HG03039 (cell line): ENCODE measurements at regions not wholly inside any gene's neighbourhood (a gene's known extent, or its start where the extent isn't known, plus 50 kb on each side); places are given as distances from the start of the nearest gene placed in this dataset.
"Not testable (repeated sequence)": the region's sequence is repeated elsewhere in the genome, so short reads cannot be mapped to it uniquely, and the experiment has no call there.

Experiments used
- ATAC-seq: cut with Tn5 transposase; IDR thresholded peaks from one replicate; pipeline ENCODE4 v1.9.1; 2021; ENCODE audit warnings: mild to moderate bottlenecking, moderate library complexity; ENCODE audit not compliant: unreplicated experiment

DNA sequence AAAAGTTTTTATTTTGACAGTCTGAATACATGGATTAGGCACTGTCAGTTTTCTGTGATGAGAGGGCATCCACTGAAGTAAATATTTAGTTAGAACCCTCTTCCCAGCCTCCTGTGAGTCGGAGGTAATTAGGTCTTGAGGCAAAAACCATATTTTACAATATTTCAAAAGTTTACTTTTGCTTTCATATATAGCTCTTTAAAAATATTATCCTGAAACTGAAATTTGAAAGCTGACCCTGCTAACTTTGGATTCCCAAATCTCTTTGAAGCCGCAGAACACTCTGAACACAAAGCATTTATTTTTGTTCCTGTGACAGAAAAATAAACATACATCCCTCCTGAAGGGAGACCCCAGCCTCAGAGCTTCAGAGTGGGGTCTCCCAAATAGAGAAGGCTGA is 317.4 kb downstream of the KIF20B start:
- no peak for ATAC-seq

- no peak for ATAC-seq
These were observed 319.1 kb downstream of the KIF20B start for GRCh38 chr10:90020506-90020905.

DNA sequence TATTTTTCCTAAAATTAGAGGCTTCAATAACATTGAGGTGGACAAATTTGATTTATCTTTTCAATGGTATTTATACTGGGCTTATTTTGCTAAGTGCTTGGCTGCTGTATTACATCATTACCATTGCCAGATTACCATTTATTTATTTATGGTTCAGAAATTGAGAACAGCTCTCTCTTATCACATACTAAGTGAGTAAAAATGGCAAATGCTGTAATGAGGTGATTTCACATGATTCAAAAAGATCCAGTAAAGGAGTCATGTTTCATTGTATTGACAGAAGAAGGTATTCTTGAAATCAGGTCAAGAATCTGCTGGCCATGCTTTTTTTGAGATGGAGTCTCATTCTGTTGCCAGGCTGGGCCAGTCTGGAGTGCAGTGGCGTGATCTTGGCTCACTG is 322.6 kb downstream of the KIF20B start:
- ATAC-seq: no peak

DNA sequence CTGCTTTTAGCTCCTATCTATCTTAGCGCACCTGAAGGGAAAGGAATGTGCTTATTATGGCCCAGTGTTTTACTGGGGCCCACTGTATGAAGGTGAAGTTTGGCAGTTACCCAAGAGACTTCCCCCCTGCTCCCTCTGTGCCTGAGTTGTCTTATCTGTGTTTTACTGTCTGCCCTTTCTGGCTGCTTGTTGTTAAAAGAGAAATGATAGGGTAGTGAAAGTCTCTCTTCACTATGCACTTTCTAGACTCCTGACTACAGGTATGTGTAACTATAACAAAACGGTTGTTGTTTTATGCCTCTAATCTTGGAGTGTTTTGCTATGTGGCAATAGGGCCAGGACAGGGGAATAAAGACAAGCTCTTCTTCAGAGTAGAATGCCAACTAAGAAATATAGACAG is 326.9 kb downstream of the KIF20B start:
- no peak for ATAC-seq

DNA sequence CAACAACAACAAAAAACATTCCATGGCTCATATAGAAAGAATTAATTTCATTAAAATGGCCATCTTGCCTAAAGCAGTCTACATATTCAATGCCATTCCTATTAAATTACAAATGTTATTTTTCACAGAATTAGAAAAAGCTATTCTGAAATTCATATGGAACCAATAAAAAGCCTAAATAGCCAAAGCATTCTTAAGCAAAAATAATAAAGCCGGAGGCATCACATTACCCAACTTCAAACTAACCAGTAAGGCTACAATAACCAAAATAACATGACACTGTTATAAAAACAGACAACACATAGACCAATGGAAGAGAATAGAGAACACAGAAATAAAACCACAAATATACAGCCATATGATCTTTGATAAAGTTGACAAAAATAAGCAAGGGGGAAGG is 330.4 kb downstream of the KIF20B start:
- ATAC-seq: no peak

DNA sequence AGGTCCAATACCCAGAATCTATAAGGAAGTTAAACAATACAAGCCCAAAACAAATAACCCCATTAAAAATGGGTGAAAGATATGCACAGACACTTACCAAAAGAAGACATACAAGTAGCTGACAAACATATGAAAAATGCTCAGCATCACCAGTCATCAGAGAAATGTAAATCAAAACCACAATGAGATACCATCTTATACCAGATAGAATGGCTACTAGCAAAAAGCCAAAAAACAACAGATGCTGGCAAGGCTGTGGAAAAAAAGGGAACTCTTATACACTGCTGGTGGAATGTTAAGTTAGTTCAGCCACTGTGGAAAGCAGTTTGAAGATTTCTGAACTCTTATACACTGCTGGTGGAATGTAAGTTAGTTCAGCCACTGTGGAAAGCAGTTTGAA is 331.1 kb downstream of the KIF20B start:
- ATAC-seq: no peak

- ATAC-seq: not testable (repeated sequence)
These were observed 333.5 kb downstream of the KIF20B start for GRCh38 chr10:90034862-90035261.

DNA sequence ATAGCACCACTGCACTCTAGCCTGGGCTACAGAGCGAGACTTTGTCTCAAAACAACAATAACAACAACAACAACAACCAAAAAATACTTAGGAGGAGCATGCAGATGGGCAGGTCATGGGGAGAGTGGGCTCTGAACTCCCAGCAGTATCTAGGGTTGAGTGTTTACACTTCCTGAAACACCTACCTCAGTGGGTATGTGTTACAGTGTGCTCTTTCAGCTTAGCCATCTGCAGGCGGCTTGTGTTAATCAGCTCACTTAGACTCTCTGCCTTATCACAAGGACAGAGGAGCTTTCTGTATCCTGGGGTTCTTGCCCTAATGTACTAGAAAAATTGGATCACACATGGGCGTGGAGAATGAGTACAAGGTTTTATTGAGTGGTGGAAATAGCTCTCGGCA is 340.2 kb downstream of the KIF20B start:
- no peak for ATAC-seq

DNA sequence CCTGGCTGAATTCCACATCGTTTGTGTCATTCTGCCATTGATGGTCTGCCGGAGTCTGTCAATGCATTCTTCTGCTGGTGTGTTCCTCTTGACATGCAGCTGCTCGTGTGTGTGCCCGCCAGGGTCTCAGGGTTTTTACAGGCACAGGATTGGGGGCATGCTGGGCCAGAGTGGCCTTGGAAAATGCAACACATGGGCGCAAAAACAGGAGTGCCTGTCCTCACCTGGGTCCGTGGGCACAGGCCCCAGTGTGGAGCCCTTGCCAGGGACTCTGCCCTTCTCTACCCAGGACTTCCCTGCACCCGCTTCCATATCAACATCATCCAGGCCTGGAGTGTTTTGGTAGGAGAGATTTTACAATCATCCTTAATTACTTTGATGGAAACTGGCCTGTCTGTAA is 340.7 kb downstream of the KIF20B start:
- ATAC-seq: no peak

DNA sequence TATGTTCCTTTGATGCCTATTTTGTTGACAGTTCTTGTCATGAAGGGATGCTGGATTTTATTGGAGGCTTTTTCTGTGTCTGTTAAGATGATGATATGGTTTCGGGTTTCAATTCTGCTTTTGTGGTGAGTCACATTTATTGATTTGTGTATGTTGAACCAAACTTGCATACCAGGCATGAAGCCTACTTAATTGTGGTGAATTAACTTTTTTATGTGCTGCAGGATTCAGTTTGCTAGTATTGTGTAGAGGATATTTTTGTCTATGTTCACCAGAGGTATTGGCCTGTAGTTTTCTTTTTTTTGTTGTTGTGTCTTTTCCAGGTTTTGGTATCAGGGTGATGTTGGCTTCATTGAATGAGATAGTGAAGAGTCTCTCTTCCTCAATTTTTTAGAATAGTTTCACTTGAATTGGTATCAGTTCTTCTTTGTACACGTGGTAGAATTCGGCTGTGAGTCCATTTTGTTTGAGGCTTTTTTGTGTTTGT is 345.9 kb downstream of the KIF20B start:
- peak; percentile 78 for ATAC-seq

DNA sequence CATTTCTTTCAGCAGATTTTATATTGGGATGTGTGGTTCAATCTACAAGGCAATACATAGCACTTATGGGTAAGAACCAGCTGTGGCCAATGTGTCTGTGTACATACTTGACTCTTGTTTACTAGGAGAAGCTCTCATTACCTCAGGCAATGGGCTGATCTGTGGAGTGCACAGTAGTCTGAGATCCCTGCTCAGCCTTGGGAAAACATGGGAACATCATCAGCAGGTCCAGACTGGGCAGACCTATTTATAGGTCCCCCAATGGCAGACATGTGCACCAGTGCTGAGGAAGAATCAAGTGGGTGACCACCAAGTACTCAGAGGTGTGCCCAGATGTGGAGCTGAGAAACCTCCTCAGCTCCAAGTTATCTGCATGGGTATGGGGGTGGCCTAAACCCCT is 349.7 kb downstream of the KIF20B start:
- ATAC-seq: no peak

DNA sequence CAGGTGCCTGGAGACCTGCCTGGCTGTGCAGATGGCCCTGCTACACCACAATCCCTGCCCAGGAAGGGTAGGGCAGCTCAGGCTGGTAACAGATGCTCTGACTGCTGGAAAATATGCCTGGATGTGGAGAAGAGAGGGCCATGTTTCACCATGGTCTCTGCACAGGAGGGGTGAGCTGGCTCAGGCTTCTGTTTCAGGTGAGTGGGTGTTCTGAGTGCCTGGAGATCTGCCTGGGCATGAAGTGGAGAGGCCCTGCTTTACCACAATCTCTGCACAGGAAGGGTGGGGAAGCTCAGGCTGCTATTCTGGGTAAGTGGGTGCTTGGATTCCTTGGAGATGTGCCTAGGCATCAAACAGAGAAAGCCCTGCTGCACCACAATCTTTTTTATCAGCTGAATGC is 350.1 kb downstream of the KIF20B start:
- peak; percentile 45 for ATAC-seq

DNA sequence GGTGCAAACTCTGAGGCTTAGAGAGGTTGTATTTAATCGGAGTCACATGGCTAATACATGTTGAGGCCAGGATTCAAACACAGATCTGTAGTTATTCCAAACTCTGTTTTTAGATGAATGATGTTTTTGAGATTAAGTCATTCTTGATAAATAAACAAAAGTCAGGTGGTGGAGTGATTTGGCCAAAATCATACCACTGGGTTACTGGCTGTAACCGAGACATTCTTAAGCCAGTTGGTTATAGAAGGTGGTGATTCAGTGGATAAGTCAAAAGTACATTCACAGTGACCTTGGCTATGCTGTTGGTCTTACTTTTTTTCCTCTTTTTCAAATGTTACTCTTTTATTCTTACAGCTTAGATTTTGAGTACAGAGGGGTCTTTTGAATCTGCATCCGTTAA is 361.4 kb downstream of the KIF20B start:
- no peak for ATAC-seq

DNA sequence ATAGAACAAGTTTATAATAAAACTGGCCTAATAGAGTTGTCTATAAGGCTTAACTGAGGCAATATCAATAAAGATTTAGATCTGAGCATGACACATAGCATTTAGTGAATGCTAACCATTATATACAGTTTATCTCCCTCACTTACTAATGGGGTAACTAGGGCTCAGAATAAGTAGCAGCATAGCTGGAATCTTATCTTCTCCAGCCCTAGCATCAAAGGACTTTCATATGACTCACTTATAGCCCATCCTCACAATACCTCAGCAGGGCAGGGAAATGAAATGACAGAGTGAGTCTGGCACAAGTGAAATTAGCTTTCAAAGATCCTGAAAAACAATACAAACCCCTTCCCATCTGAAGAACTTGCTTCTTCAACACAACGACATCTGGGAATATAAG is 362.9 kb downstream of the KIF20B start:
- no peak for ATAC-seq

- no peak for ATAC-seq
These were observed 365.0 kb downstream of the KIF20B start for GRCh38 chr10:90066435-90066834.

DNA sequence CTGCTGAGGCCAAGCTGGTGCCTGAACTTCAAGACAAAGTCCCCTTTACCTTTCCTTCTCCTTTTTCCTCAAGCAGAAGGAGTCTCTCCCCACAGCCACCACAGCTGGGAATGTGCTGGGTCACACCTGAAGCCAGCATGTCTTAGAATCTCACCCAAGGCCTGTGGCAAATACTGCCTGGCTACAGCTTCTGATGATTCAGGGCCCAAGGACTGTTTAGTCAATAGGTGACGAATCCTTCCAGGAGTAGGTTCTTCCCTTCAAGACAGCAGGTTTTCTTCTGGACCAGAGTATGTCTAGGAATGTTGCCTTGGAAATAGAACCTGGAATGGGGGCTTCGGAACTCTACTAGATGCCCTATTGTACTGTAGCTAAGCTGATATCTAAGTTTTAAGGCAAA is 374.6 kb downstream of the KIF20B start:
- ATAC-seq: no peak

DNA sequence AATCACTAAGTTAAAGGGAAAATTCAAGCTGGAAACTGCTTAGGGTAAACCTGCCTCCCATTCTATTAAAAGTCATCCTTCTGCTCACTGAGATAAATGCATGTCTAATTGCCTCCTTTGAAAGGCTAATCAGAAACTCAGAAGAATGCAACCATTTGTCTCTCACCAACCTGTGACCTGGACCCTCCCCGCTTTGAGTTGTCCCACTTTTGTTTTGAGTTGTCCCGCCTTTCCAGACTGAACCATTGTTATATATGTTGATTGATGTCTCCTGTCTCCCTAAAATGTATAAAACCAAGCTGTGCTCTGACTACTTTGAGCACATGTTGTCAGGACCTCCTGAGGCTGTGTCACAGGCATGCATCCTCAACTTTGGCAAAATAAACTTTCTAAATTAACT is 378.4 kb downstream of the KIF20B start:
- ATAC-seq: no peak

- ATAC-seq: not testable (repeated sequence)
These were observed 385.3 kb downstream of the KIF20B start for GRCh38 chr10:90086606-90087190.

DNA sequence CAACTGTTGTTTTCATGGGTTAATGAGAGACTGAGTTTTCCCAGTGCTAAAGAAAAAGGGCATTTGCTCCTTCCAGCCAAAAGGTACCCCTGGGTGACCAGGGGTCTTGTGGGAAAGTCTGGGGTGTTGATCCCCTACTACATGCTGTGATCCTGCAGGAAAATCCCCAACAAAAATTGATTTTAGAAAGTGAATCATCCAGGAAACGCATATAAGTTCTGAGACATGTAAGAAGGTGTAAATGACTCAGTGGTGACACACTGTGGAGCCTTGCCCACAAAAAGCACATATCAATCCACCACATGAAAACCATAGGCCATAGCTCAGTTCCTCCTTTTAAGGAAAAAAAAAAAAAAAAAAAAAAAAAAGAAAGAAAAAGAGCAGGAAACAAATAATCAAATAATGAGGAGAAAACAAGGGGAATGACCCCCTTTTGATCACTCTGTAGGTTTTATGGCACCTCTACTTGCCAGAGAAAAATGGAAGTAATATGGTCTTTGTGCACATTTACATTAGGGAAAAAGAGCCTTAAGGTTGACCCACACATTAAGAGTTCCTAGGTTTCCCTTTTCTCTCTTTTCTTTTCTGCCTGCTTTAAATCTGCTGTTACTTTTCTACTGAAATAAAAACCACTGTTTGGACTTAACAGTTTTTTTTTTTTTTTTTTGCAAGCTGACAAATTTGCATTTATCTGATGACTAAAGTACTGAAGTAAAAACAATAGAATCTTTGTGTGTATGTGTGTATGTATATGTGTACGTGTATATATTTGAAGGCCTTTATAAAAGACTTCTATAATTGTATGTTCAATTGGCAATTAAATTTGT is 386.0 kb downstream of the KIF20B start:
- peak; percentile 99 for ATAC-seq

DNA sequence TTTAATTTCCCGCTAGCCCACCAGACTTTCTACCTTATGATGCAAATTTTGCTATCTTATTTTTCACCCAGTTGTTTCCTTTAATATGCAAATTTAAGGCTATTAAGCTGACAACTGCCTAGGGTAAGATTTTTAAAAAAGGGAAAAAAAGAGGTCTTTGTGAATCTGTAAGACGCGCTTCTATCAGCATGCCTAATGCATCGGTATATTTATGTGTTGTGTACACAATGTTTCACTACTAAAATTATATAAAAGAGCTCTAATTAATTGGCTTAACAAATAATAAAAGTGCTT is 386.6 kb downstream of the KIF20B start:
- ATAC-seq: no peak

- no peak for ATAC-seq
These were observed 388.3 kb downstream of the KIF20B start for GRCh38 chr10:90089719-90090118.

- ATAC-seq: no peak
These were observed 394.8 kb downstream of the KIF20B start for GRCh38 chr10:90096196-90096595.

DNA sequence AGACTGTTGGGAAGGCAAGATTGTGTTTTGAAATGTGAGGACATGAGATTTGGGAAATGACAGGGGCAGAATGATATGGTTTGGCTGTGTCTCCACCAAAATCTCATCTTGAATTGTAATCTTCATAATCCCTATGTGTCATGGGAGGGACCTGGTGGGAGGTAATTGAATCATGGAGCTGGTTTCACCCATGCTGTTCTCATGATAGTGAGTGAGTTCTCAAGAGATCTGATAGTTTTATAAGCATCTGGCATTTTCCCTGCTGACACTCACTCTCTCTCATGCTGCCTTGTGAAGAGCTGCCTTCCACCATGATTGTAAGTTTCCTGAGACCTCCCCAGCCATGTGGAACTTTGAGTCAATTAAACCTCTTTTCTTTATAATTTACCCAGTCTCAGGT is 406.2 kb downstream of the KIF20B start:
- not testable (repeated sequence) for ATAC-seq
